ENCODE measurements at regions not wholly inside any gene's neighbourhood (a gene's known extent, or its start where the extent isn't known, plus 50 kb on each side); places are given as distances from the start of the nearest gene placed in this dataset.

- TF ChIP-seq, protein P1, sequence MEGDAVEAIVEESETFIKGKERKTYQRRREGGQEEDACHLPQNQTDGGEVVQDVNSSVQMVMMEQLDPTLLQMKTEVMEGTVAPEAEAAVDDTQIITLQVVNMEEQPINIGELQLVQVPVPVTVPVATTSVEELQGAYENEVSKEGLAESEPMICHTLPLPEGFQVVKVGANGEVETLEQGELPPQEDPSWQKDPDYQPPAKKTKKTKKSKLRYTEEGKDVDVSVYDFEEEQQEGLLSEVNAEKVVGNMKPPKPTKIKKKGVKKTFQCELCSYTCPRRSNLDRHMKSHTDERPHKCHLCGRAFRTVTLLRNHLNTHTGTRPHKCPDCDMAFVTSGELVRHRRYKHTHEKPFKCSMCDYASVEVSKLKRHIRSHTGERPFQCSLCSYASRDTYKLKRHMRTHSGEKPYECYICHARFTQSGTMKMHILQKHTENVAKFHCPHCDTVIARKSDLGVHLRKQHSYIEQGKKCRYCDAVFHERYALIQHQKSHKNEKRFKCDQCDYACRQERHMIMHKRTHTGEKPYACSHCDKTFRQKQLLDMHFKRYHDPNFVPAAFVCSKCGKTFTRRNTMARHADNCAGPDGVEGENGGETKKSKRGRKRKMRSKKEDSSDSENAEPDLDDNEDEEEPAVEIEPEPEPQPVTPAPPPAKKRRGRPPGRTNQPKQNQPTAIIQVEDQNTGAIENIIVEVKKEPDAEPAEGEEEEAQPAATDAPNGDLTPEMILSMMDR (IDR thresholded peaks at IDR 0.05; ENCODE audit: insufficient read depth, low read length): no peak
- no peak for TF ChIP-seq POLR2AphosphoS5 (IDR thresholded peaks at IDR 0.05; ENCODE audit: low read depth)
- TF ChIP-seq REST (IDR thresholded peaks at IDR 0.05; ENCODE audit: insufficient replicate concordance, low read depth): no peak
- no peak for TF ChIP-seq GABPA (IDR thresholded peaks at IDR 0.05; ENCODE audit: low read depth)
Observed at GRCh38 chr10:81759111-81759510, 115.9 kb upstream of the NRG3 start.

Measured in HL-60 (cell line).